Kidney (tissue), 13 donors: ENCODE measurements at regions not wholly inside any gene's neighbourhood (a gene's known extent, or its start where the extent isn't known, plus 50 kb on each side); places are given as distances from the start of the nearest gene placed in this dataset.

Experiments
- DNase-seq, 5 donors: peaks; one replicate each; pipeline ENCODE4 v3.0.0-alpha.2; 2013 to 2020
- FAIRE-seq: peaks from 2 replicates; lab custom pipeline; 2012; peaks lifted over from hg19 to GRCh38; lab: Jason Lieb, UNC
- H3K27ac ChIP-seq, 2 donors: one replicate each; pipeline ENCODE4 v1.7.0; 2013; ENCODE audit warnings: low read depth in 2 of 2, low read length in 2 of 2, inconsistent platforms in 1 of 2
- H3K27me3 ChIP-seq: one replicate; pipeline ENCODE4 v1.7.1; 2013; ENCODE audit warnings: low read length, inconsistent platforms; ENCODE audit not compliant: control insufficient read depth, insufficient read depth
- H3K36me3 ChIP-seq, 3 donors: one replicate each; pipeline versions ENCODE4 v1.7.0 to v1.7.1; 2013; ENCODE audit warnings: low read length in 3 of 3, control low read depth in 1 of 3, inconsistent platforms in 1 of 3; ENCODE audit not compliant: insufficient read depth in 3 of 3, control insufficient read depth in 2 of 3
- H3K4me1 ChIP-seq, 3 donors: one replicate each; pipeline versions ENCODE4 v1.7.0 to v1.7.1; 2013; ENCODE audit warnings: low read length in 3 of 3, inconsistent platforms in 1 of 3, low read depth in 1 of 3; ENCODE audit not compliant: control insufficient read depth in 2 of 3, insufficient read depth in 2 of 3
- H3K4me3 ChIP-seq, 3 donors: one replicate each; pipeline versions ENCODE4 v1.7.0 to v1.8.1; 2013; ENCODE audit warnings: low read length in 3 of 3, control low read depth in 1 of 3, inconsistent platforms in 1 of 3
- H3K9ac ChIP-seq, 3 donors: one replicate each; pipeline versions ENCODE4 v1.7.0 to v1.7.1; 2013; ENCODE audit warnings: low read length in 3 of 3, control low read depth in 1 of 3, inconsistent platforms in 1 of 3
- H3K9me3 ChIP-seq, 3 donors: one replicate each; pipeline versions ENCODE4 v1.7.0 to v1.7.1; 2013; ENCODE audit warnings: low read length in 3 of 3, control low read depth in 1 of 3, inconsistent platforms in 1 of 3; ENCODE audit not compliant: control insufficient read depth in 2 of 3, insufficient read depth in 1 of 3
- CTCF ChIP-seq: IDR thresholded peaks from 3 replicates; pipeline ENCODE4 v1.5.1; 2012; ENCODE audit warnings: mild to moderate bottlenecking, moderate library complexity, borderline replicate concordance; ENCODE audit not compliant: insufficient read depth; ENCODE audit errors: extremely low read depth
- intact Hi-C: fragments of 100-400 bp; cut with DNase I; formaldehyde crosslinking; loops from one replicate; pipeline ENCODE4 v1.11.1; 2022
- donor health status: control.
- donor health status: control.
- donor health status: control.
- donor health status: control.
- donor health status: control.
- donor health status: DM: yes; HTN: yes; CAD: no.
- donor health status: Normal renal cell carcinoma (clear cell type).

DNA sequence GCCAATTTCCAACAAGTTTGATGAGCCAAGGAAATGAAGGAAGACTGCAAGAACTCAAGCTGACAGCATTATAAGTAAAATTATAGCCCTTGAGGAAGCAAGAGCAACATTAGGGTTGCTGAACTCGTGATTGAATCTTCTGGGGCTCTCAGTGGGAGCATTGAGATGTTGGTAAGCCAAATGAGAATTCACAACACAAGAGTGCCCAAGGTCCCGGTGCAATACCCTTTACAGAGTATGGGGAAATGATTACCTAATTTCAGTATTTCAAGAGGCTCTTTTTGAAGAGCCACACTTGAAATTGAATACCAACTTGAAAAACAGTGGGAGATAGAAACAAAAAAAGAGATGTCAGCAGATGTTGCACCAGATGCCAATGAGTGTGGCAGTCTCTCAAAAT lies 554.5 kb downstream of the STK39 start:
- Histone ChIP-seq H3K4me3 (no peak overlapping the region), H3K9me3 (no peaks in the 10 kb centered on the region), H3K36me3 (no peaks in the 10 kb centered on the region), H3K27me3 (no peaks in the 10 kb centered on the region), H3K27ac (no peak overlapping the region), H3K9ac (no peak overlapping the region), H3K4me1 (no peaks in the 10 kb centered on the region)
- no peak for TF ChIP-seq CTCF
- FAIRE-seq: no peak
- intact Hi-C loops: no loop called here
- DNase-seq: no peak

GRCh38 chr2:167692191-167692590 lies 555.2 kb downstream of the STK39 start:
- DNase-seq (no peak), FAIRE-seq (no peak)
- Histone ChIP-seq H3K4me3 (no peak overlapping the region), H3K9me3 (no peaks in the 10 kb centered on the region), H3K36me3 (no peaks in the 10 kb centered on the region), H3K27me3 (no peaks in the 10 kb centered on the region), H3K4me1 (no peaks in the 10 kb centered on the region), H3K27ac (no peak overlapping the region), H3K9ac (no peak overlapping the region)
- intact Hi-C loops: no loop called here
- no peak for TF ChIP-seq CTCF

DNA sequence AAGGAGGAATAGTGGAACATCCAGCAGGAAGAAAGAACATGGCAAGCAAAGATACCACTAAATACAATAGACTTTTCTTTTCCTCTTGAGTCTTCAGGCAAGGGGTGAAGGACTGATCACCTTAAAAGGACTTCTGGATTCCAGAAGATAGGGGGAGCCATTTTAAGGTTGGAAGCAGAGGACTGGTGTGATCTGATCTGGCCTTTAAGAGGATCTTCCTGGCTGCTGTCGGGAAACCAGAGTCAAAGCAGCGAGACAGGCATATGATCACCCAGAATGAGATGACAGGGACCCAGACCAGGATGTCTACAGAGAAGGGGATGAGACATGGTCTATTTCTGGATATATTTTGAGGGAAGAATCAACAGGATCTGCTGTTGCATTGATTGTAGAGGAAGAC lies 558.0 kb downstream of the STK39 start:
- H3K27me3 ChIP-seq: no peaks in the 10 kb centered on the region
- no peak overlapping the region for H3K27ac ChIP-seq
- H3K9me3 ChIP-seq: no peaks in the 10 kb centered on the region
- H3K4me3 ChIP-seq: no peak overlapping the region
- intact Hi-C loops: no loop called here
- no peak overlapping the region for H3K9ac ChIP-seq
- FAIRE-seq: no peak
- no peak for DNase-seq
- no peaks in the 10 kb centered on the region for H3K4me1 ChIP-seq
- TF ChIP-seq CTCF: no peak
- no peaks in the 10 kb centered on the region for H3K36me3 ChIP-seq

- intact Hi-C loops: no loop called here
- Histone ChIP-seq H3K4me3 (no peak overlapping the region), H3K36me3 (no peaks in the 10 kb centered on the region), H3K9me3 (no peaks in the 10 kb centered on the region), H3K9ac (no peak overlapping the region), H3K27ac (no peak overlapping the region), H3K27me3 (no peaks in the 10 kb centered on the region), H3K4me1 (no peaks in the 10 kb centered on the region)
- FAIRE-seq (no peak), DNase-seq (no peak)
- TF ChIP-seq CTCF: no peak
Measured at GRCh38 chr2:167686691-167687090, 560.7 kb downstream of the STK39 start.
